DLD1 (cell line): ENCODE measurements at regions not wholly inside any gene's neighbourhood (a gene's known extent, or its start where the extent isn't known, plus 50 kb on each side); places are given as distances from the start of the nearest gene placed in this dataset.

ENCODE experiments used
- in situ Hi-C: cut with HindIII; loops from 2 replicates; pipeline ENCODE4 v1.10.0; 2017; ENCODE audit warnings: low sequenced_read_pairs

DNA sequence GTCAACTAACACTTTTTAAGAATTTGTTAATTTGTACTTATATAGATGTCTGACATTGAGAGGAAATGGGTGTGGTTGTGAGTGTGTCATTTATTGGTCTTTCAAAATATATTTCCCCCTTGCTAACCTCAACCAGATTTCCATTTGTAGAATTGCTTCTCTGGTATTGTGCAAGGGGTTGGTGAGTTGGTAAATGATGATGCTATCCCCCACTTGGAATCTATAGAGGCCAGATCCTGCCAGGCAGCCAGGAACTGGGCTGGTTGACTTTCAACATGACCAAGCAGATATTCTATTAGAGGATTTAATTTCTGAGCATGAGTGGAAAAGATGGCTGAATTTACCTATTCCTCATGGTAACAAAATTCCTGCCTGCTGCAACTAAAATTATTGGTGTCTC lies 306.6 kb upstream of the KIF2A start:
- in situ Hi-C loops = no loop called here

DNA sequence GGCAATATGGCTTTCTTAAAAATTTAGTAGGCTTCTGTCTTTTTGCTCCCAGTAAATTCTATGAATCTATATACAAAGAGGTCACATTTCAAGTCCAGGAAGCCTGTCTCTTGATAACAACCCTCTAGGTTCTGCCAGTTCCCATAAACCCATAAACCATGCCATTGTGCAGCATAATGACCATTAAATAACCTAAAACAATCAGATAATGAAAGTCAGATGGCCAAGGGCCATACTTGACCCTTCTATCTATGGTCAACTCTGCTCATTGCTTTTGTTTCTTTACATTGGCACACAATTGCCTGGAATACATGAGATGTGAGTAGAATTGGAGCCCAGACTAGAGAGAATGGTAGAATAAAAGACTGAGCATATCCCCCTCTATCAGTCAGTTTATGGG lies 305.4 kb upstream of the KIF2A start:
- in situ Hi-C loops = no loop called here

GRCh38 chr5:62001640-62002039 lies 304.4 kb upstream of the KIF2A start:
- in situ Hi-C loops = no loop called here

GRCh38 chr5:62002436-62002835 lies 303.6 kb upstream of the KIF2A start:
- in situ Hi-C loops = no loop called here

- in situ Hi-C loops = no loop called here
Observed at GRCh38 chr5:62005551-62005950, 300.5 kb upstream of the KIF2A start.

- in situ Hi-C loops = no loop called here
Observed at GRCh38 chr5:62007457-62007856, 298.5 kb upstream of the KIF2A start.

DNA sequence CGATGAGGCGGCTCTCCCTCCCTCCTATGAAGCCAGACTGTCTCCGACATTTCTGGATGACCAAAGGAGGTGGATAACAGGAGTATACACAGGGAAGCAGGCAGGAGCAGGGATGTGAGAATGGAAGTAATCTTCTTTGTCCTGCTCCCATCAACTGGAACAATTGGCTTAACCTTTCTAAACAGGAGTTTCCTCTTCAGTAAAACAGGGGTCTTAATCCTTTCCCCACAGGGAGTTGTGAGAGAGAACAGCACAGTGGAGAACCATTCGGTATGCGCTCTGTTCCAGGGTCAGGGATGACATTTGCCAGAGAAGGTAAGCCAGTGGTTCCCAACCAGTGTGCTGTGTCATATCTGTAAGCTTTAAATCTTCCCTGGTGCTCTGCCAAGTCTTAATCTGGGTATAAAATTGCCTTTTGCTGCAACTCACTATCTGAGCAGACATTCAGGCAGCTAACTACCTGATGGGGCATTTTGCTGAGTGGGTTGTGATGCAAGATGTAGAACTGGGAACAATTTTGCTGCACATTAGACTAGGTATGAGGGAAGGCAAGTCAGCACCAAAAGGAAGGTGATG lies 294.8 kb upstream of the KIF2A start:
- in situ Hi-C loops = no loop called here

DNA sequence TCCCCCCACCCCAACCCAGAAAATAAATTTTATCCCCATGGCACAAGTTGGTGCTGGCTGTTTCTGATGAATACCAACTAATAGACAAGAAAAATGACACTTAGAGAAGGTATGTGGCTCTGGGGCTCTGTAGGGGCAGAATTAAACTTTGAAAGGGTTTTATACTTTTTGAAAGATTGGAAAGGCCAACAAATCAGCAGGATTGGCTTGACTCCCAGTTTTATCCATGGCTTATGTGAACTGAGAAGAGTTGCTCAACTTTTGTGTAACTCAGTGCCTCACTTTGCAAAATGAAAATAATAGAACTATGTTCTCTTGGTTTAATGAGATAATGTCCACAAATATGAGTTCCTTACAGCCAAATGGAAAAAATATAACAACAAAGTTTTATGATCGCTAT lies 288.9 kb upstream of the KIF2A start:
- in situ Hi-C loops = no loop called here

DNA sequence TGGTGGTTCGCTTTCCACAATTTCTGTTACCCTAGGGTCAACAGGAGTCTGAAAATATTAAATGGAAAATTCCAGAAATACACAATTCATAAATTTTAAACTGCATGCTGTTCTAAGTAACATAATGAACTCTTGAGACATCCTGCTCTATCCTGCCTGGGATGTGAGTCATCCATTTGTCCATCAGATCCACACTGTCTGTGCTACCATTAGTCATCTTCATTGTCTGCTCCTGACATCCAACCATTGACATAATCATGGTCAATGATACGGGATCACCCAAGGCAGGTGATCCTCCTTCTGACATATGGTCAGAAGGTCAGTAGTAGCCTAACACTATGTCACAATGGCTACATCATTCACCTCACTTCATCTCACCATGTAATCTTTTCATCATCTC lies 276.7 kb upstream of the KIF2A start:
- in situ Hi-C loops = no loop called here

DNA sequence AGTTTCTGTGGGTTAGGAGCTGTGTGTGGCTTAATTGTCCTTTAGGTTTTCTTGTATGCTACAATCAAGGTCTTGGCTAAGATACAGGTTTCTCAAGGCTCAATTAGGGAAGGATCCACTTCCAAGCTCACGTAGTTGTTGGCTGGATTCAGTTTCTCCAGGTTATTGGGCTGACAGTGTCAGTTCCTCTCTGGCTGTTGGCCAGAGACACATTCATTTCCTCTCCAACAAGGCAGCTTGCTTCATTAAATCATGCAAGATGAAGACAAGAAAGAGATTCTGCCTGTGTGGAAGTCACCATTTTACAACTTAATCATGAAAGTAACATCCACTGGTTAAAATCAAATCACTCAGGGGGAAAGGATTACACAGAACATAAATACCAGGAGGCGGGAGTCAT lies 275.7 kb upstream of the KIF2A start:
- in situ Hi-C loops = no loop called here

GRCh38 chr5:62038024-62038423 lies 268.0 kb upstream of the KIF2A start:
- in situ Hi-C loops = no loop called here

DNA sequence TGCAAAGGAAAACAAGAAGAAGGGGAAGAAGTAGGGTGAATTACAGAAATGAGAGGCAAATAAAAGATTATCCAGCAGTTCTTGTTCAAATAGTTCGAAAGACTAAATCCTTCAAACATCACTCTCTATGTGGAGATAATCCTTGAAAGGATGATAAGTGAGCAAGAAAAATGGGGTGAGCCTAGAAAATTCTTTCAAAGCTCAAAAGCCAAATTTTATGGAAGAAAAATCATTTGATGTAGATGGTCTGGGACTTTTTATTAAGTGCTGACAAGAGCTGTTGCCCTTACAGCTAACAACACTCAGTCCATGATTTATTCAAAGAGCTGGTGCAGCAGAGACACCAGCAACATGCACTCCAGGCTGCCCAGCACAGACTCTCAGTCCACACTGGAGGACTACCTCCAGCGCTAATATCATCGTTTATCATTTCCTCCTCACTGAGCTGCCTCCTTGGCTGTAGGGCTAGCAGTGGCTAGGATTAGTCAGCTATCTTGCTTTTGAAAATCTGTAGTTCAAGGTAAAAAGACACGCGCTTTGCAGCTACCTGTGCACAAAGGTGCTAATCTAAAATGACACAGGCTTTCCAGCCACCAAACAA lies 264.8 kb upstream of the KIF2A start:
- in situ Hi-C loops = no loop called here

GRCh38 chr5:62042007-62042406 lies 264.0 kb upstream of the KIF2A start:
- in situ Hi-C loops = no loop called here

DNA sequence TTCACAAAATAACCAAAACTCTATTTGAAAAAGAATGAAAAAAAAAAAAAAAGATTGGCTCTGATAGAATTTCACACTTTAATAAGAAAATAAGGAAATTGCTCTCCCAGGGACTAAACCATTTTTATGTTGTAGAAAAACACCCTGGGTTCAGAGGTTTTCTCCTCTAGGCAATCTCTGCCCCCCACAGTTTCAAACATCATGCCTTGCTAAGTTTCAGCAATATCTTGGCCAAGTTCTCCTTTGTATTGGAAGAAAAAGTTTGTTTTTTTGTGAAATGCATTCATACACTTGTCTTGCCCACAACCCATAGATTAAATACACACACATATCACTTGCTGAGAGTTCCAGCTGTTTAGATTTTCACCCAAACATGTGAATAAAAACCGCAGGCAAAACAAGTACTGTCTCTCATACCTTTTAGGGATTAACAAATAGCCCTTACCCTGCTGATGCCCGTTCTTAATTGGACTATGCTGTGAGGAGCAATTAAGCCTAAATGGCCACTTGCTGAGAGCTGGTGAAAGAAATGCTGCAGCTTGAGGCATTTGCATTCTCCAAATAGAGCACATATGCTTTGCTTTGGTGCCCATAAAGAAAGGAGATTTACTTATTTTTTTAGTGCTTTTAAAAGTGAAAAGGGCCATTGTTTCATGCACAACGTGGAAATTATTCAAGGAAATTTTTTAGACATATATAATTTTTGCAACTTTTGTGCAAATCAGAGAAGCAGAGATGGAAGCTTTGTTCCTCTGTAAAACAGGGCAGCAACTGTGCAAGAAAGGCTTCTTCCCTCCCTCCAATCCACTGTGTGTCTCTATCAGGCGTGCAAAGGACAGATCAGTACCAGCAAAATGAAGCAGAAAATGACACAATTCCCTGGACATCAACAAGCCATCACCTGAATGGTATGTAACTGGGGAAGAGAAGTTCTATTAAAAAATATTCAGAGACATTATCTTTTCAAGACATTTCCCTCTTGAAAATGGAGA lies 262.4 kb upstream of the KIF2A start:
- in situ Hi-C loops = no loop called here

GRCh38 chr5:62044989-62045388 lies 261.0 kb upstream of the KIF2A start:
- in situ Hi-C loops = no loop called here

GRCh38 chr5:62046191-62046590 lies 259.8 kb upstream of the KIF2A start:
- in situ Hi-C loops = no loop called here

DNA sequence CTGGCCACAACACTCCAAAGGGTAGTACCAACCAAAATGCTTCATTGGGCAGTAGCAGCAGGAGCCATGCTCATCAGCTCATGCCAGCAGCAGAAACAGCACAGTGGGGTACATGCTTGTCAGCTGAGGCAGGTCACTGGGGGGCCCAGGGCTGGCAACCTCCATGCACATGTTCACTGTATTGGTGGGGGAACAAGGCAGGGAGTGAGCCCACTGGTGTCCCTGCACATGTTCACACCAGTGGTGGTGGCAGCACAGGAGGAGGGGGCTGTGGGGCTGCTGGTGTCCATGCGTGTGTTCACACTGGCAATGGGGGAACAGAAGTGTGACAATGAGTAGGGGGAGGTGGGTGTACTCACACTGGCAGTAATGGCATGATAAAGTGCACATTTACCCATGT lies 254.3 kb upstream of the KIF2A start:
- in situ Hi-C loops = no loop called here

DNA sequence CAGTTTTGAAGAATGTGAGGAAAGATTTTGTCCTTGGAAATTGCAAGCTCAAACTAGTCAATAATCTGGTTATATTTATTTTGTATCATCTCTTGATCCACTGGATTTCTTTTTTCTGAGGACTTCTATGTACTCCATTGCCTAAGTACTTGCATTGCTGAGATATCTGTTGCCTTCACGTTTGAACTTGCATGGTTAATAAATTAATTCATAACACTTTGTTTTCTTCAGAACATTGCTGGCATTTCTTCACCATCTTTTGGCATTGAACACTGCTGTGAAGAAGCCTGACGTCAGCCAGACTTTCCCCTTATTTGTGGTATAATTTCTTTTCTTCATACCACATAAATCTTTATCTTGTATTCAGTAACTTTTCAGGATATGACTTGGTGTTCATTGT lies 246.0 kb upstream of the KIF2A start:
- in situ Hi-C loops = no loop called here

- in situ Hi-C loops = no loop called here
Observed at GRCh38 chr5:62065050-62065449, 241.0 kb upstream of the KIF2A start.

GRCh38 chr5:62066761-62067277 lies 239.2 kb upstream of the KIF2A start:
- in situ Hi-C loops = no loop called here

DNA sequence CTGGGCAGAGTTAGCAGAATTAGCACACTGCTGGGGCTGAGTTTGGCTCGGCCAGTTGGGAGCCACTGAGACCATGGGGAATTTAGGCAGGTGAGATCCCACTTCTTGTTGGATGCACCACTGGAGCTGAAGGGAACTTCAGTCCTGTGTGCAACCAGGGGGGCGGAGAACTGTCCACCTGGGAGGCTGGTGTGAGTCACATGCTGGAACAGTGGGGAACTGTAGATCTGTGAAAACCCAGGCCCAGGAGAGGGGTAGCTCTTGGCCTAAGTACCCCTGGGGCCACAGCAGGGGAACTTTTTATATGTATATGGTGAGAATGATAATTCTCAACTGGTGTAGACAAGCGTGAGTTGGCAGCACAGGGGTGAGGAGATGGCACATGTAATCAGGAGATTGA lies 237.5 kb upstream of the KIF2A start:
- in situ Hi-C loops = no loop called here

DNA sequence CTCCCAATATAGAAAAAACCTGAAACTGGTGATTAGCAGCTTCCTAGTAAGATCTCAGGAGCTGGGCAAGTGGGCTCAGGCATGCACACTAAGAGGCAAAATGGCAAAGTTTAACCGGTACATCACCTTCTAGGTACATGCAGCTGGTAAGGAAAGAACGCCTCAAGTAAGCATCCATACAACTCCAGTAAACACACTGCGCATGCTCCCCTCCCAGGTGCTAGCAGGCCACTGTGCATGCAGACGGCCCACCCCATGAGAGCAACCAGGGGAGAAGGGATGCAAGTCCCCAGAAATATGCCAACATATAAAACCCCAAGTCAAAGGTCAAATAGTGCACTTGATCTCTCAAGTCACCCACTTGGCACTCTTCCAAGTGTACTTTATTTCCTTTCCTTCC lies 228.6 kb upstream of the KIF2A start:
- in situ Hi-C loops = no loop called here
